HEK293T (cell line): ENCODE measurements at regions not wholly inside any gene's neighbourhood (a gene's known extent, or its start where the extent isn't known, plus 50 kb on each side); places are given as distances from the start of the nearest gene placed in this dataset.

Experiments used
- BHLHE40 ChIP-seq: fragments of 450-650 bp; IDR thresholded peaks from 2 replicates; pipeline ENCODE4 v1.6.1; 2016; ENCODE audit warnings: mild to moderate bottlenecking, moderate library complexity, borderline replicate concordance
- FOXA1 ChIP-seq: fragments of 450-650 bp; IDR thresholded peaks from 2 replicates; pipeline ENCODE4 v1.6.1; 2016; ENCODE audit warnings: mild to moderate bottlenecking
- FOXM1 ChIP-seq: fragments of 450-650 bp; IDR thresholded peaks from 2 replicates; pipeline ENCODE4 v1.6.1; 2017; ENCODE audit warnings: mild to moderate bottlenecking, borderline replicate concordance
- L3MBTL2 ChIP-seq: fragments of 450-650 bp; conservative IDR thresholded peaks from 2 replicates; pipeline ENCODE4 v1.6.1; 2016; ENCODE audit warnings: mild to moderate bottlenecking
- LEF1 ChIP-seq: fragments of 450-650 bp; IDR thresholded peaks from 2 replicates; pipeline ENCODE4 v1.6.1; 2017; ENCODE audit warnings: mild to moderate bottlenecking, borderline replicate concordance
- NFRKB ChIP-seq: fragments of 450-650 bp; IDR thresholded peaks from 2 replicates; pipeline ENCODE4 v1.6.1; 2016; ENCODE audit warnings: mild to moderate bottlenecking, moderate library complexity
- SP1 ChIP-seq: fragments of 450-650 bp; IDR thresholded peaks from 2 replicates; pipeline ENCODE4 v1.6.1; 2017

DNA sequence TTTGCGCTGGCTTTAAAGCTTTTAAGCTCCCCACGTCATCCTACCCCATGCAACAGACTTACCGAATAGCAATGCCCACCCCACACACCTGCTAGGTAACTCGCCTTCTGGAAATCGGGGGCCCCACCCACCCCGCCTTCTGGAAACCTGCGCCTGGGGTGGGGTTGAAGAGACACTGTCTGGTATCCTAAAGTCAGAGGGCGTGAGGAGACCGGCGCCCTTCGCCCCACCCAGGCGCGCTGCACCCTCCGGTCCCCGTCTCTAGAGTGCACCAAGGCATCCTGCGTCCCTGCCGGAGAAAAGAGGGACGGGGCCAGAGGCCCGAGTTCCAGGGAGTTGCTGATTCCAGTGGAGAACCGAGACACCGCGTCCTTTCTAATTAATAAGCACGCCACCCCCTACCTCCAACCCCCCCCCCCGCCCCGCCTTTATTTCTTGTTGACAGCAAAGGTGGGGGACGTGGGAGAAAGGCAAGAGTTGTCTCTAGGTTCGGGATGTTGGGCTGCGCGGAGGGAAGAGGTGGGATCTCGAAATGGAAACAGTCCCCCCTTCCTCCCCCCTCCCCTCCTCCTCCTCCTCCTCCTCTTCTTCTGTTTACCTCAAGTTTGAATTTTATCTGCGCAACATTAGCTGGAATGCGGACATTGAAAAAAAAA lies 220.9 kb upstream of the MKLN1 start:
- TF ChIP-seq SP1: no peak
- no peak for TF ChIP-seq NFRKB
- TF ChIP-seq L3MBTL2: no peak
- TF ChIP-seq LEF1: no peak
- no peak for TF ChIP-seq FOXA1
- no peak for TF ChIP-seq FOXM1
- no peak for TF ChIP-seq BHLHE40
